MM.1S (cell line): ENCODE measurements at regions not wholly inside any gene's neighbourhood (a gene's known extent, or its start where the extent isn't known, plus 50 kb on each side); places are given as distances from the start of the nearest gene placed in this dataset.

Source experiments
- DNase-seq: peaks from one replicate; pipeline ENCODE4 v3.0.0-alpha.2; 2015
- H2AFZ ChIP-seq: fragments of 300-600 bp; sonication (generic); 2 replicates; pipeline ENCODE4 v1.6.0; 2016; ENCODE audit warnings: antibody characterized with exemption, low read length
- H3F3A ChIP-seq: fragments of 300-600 bp; sonication (generic); 2 replicates; pipeline ENCODE4 v1.6.1; 2016; ENCODE audit warnings: mild to moderate bottlenecking, antibody characterized with exemption, low read length, moderate library complexity, mixed read lengths; ENCODE audit not compliant: insufficient read depth
- H3K27ac ChIP-seq: fragments of 300-600 bp; sonication (generic); 2 replicates; pipeline ENCODE4 v1.5.1; 2016; ENCODE audit warnings: mild to moderate bottlenecking, low read length
- H3K27me3 ChIP-seq: fragments of 300-600 bp; sonication (generic); replicated peaks from 2 replicates; pipeline ENCODE4 v1.6.0; 2016; ENCODE audit warnings: low read length; ENCODE audit not compliant: insufficient read depth
- H3K36me3 ChIP-seq: fragments of 300-600 bp; sonication (generic); replicated peaks from 2 replicates; pipeline ENCODE4 v1.6.1; 2016; ENCODE audit warnings: mild to moderate bottlenecking, low read length, mixed read lengths; ENCODE audit not compliant: insufficient read depth
- H3K4me1 ChIP-seq: fragments of 300-600 bp; sonication (generic); 2 replicates; pipeline ENCODE4 v1.6.1; 2016; ENCODE audit warnings: low read length, mixed read lengths
- H3K4me2 ChIP-seq: fragments of 300-600 bp; sonication (generic); 2 replicates; pipeline ENCODE4 v1.6.0; 2016; ENCODE audit warnings: low read depth, low read length
- H3K4me3 ChIP-seq: fragments of 300-600 bp; sonication (generic); 2 replicates; pipeline ENCODE4 v1.5.1; 2016; ENCODE audit warnings: low read length, mixed read lengths
- H3K79me2 ChIP-seq: fragments of 300-600 bp; sonication (generic); 2 replicates; pipeline ENCODE4 v1.6.1; 2016; ENCODE audit warnings: mixed run types, low read length, mixed read lengths
- H3K9ac ChIP-seq: fragments of 300-600 bp; sonication (generic); 2 replicates; pipeline ENCODE4 v1.6.1; 2016; ENCODE audit warnings: low read length, mixed read lengths
- H3K9me2 ChIP-seq: fragments of 300-600 bp; sonication (generic); replicated peaks from 2 replicates; pipeline ENCODE4 v1.6.1; 2016; ENCODE audit warnings: mild to moderate bottlenecking, low read length, mixed read lengths; ENCODE audit not compliant: insufficient read depth
- H3K9me3 ChIP-seq: fragments of 300-600 bp; sonication (generic); replicated peaks from 2 replicates; pipeline ENCODE4 v1.6.1; 2016; ENCODE audit warnings: mild to moderate bottlenecking, low read length, mixed read lengths; ENCODE audit not compliant: insufficient read depth
- H4K20me1 ChIP-seq: fragments of 300-600 bp; sonication (generic); 2 replicates; pipeline ENCODE4 v1.6.1; 2016; ENCODE audit warnings: mild to moderate bottlenecking, low read length, moderate library complexity, mixed read lengths; ENCODE audit not compliant: insufficient read depth
- CTCF ChIP-seq: fragments of 300-600 bp; sonication (generic); IDR thresholded peaks from 2 replicates; pipeline ENCODE4 v1.5.1; 2016; ENCODE audit warnings: antibody characterized with exemption, low read length, mixed read lengths
- EZH2 ChIP-seq: fragments of 300-600 bp; sonication (generic); optimal IDR thresholded peaks from 2 replicates; pipeline ENCODE3; 2017; ENCODE audit warnings: low read depth, mild to moderate bottlenecking, antibody characterized with exemption, low read length, mixed read lengths
- EZH2phosphoT487 ChIP-seq: fragments of 300-600 bp; sonication (generic); IDR thresholded peaks from 2 replicates; pipeline ENCODE4 v1.6.1; 2018; ENCODE audit warnings: antibody characterized with exemption, low read length

- DNase-seq, result no peak
- no peak overlapping the region for H3K27ac ChIP-seq
- no peaks in the 10 kb centered on the region for H4K20me1 ChIP-seq
- H2AFZ ChIP-seq, result no peak overlapping the region
- H3K79me2 ChIP-seq, result no peaks in the 10 kb centered on the region
- no peak for TF ChIP-seq EZH2phosphoT487
- TF ChIP-seq EZH2, result no peak
- no peaks in the 10 kb centered on the region for H3K27me3 ChIP-seq
- H3K36me3 ChIP-seq, result no peaks in the 10 kb centered on the region
- H3K4me2 ChIP-seq, result no peak overlapping the region
- no peaks in the 10 kb centered on the region for H3K9me3 ChIP-seq
- no peak overlapping the region for H3K4me3 ChIP-seq
- H3K4me1 ChIP-seq, result peaks cover 13% of the 10 kb centered on the region; the same call in 1 of the 2 replicates
- no peak overlapping the region for H3K9ac ChIP-seq
- H3F3A ChIP-seq, result no peaks in the 10 kb centered on the region
- H3K9me2 ChIP-seq, result no peaks in the 10 kb centered on the region
Observed at GRCh38 chr9:117821954-117822353, 117.8 kb downstream of the TLR4 start.

- no peaks in the 10 kb centered on the region for H3K27me3 ChIP-seq
- H3K79me2 ChIP-seq, result no peaks in the 10 kb centered on the region
- DNase-seq, result no peak
- peaks cover 13% of the 10 kb centered on the region; the same call in 1 of the 2 replicates for H3K4me1 ChIP-seq
- no peak overlapping the region for H3K4me3 ChIP-seq
- no peaks in the 10 kb centered on the region for H3K9me2 ChIP-seq
- H3K36me3 ChIP-seq, result no peaks in the 10 kb centered on the region
- no peak overlapping the region for H2AFZ ChIP-seq
- H3K27ac ChIP-seq, result no peak overlapping the region
- no peaks in the 10 kb centered on the region for H4K20me1 ChIP-seq
- no peak overlapping the region for H3K4me2 ChIP-seq
- no peak overlapping the region for H3K9ac ChIP-seq
- no peaks in the 10 kb centered on the region for H3F3A ChIP-seq
- no peaks in the 10 kb centered on the region for H3K9me3 ChIP-seq
- no peak for TF ChIP-seq EZH2
Observed at GRCh38 chr9:117823576-117823975, 119.4 kb downstream of the TLR4 start.

GRCh38 chr9:117825609-117826347 lies 121.6 kb downstream of the TLR4 start:
- H3K9ac ChIP-seq, result no peak overlapping the region
- no peaks in the 10 kb centered on the region for H3F3A ChIP-seq
- peak overlapping the region; percentile 15; the same call in 1 of the 2 replicates for H3K4me2 ChIP-seq
- H3K9me3 ChIP-seq, result no peaks in the 10 kb centered on the region
- peak; percentile 71 for DNase-seq
- H3K27ac ChIP-seq, result peak overlapping the region; percentile 9; the same call in 1 of the 2 replicates
- no peaks in the 10 kb centered on the region for H4K20me1 ChIP-seq
- no peaks in the 10 kb centered on the region for H3K9me2 ChIP-seq
- H3K4me3 ChIP-seq, result no peak overlapping the region
- H3K4me1 ChIP-seq, result peaks cover 13% of the 10 kb centered on the region; the same call in 1 of the 2 replicates
- no peaks in the 10 kb centered on the region for H3K36me3 ChIP-seq
- H3K27me3 ChIP-seq, result no peaks in the 10 kb centered on the region
- TF ChIP-seq EZH2, result no peak
- no peak overlapping the region for H2AFZ ChIP-seq
- H3K79me2 ChIP-seq, result no peaks in the 10 kb centered on the region

- no peak overlapping the region for H3K4me2 ChIP-seq
- H4K20me1 ChIP-seq, result no peaks in the 10 kb centered on the region
- H3K27ac ChIP-seq, result no peak overlapping the region
- no peaks in the 10 kb centered on the region for H3K9me3 ChIP-seq
- no peaks in the 10 kb centered on the region for H3K9me2 ChIP-seq
- H3F3A ChIP-seq, result no peaks in the 10 kb centered on the region
- H3K27me3 ChIP-seq, result no peaks in the 10 kb centered on the region
- H2AFZ ChIP-seq, result no peak overlapping the region
- no peaks in the 10 kb centered on the region for H3K79me2 ChIP-seq
- no peak overlapping the region for H3K9ac ChIP-seq
- TF ChIP-seq EZH2, result no peak
- no peak for TF ChIP-seq CTCF
- TF ChIP-seq EZH2phosphoT487, result no peak
- H3K4me3 ChIP-seq, result no peak overlapping the region
- H3K36me3 ChIP-seq, result no peaks in the 10 kb centered on the region
- no peak for DNase-seq
- peaks cover 13% of the 10 kb centered on the region; the same call in 1 of the 2 replicates for H3K4me1 ChIP-seq
Observed at GRCh38 chr9:117826837-117827236, 122.6 kb downstream of the TLR4 start.
